ENCODE measurements at regions not wholly inside any gene's neighbourhood (a gene's known extent, or its start where the extent isn't known, plus 50 kb on each side); places are given as distances from the start of the nearest gene placed in this dataset.
"Not testable (repeated sequence)": the region's sequence is repeated elsewhere in the genome, so short reads cannot be mapped to it uniquely, and the experiment has no call there.

DNA sequence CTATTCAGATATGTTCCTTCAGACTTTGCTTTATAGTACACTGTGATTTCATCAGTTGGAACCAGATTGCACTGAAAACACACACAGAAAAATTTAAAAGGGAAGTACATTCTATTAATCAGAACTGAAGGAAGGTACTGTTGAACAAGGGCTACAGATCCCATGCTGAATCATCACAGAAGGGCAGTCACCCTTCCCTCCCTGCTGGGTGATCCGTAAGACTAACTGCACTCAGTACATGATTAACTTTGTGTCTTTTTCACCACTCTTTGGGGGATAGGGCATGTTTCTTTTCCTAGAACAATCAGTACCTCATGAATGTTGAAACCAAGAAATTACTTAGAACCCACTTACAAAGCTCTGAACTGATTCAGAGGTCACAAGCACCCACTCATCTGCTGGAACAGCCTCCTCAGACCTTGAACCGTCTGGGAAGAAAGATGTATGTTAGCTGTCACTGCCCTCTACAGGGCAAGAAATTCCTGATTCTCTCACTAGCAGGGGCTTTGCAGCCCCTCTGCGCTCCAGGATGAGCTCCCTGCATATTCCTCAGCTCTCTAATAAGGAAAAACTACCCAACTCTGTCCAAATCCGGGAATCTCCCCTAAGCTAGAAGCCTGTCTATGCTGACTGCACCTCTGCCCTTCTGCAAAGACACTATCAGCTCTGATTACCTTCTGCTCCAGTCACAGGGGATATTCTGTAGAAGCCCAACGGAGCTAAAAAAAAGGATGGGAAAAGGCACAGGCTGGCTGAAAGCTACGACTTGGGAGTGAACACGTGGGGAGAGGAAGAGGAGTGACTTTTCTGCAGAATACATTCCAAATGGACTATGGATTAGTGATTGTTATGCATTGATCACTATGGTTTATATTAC lies 51.0 kb downstream of the IARS1 start:
- Mint-ChIP-seq H3K36me3 (peaks cover 53 to 76% (median 56%) of the 10 kb centered on the region in 3 donors), H3K9me3 (no peaks in the 10 kb centered on the region), H3K4me3 (no peak overlapping the region), H3K27ac (peak overlapping the region in 1 of 6 donors; percentile 47), H3K4me1 (no peaks in the 10 kb centered on the region), H3K27me3 (ENCODE audit: low read depth in 3 of 3) (no peaks in the 10 kb centered on the region)
- no peak for DNase-seq

DNA sequence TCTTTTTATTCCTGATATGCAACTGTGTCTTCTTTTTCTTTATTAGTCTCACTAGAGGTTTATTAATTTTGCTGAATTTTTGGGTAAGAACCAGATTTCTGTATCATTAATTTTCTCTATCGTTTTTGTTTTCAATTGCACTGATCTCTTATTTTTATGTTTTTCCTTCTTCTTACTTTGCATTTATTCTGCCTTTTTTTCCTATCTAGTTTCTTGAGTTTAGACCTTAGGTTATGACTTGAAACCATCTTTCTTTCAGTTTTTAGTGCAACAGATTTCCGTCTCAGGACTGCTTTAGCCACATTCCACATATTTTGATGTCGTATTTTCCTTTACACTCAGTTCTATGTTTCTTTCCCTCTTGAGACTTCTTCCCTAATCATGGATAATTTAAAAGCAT lies 56.6 kb downstream of the IARS1 start:
- Mint-ChIP-seq H3K4me3 (no peak overlapping the region), H3K4me1 (no peaks in the 10 kb centered on the region), H3K9me3 (no peaks in the 10 kb centered on the region), H3K36me3 (peaks cover 21 to 51% (median 29%) of the 10 kb centered on the region in 3 donors), H3K27me3 (ENCODE audit: low read depth in 3 of 3) (no peaks in the 10 kb centered on the region), H3K27ac (no peak overlapping the region)
- no peak for DNase-seq

DNA sequence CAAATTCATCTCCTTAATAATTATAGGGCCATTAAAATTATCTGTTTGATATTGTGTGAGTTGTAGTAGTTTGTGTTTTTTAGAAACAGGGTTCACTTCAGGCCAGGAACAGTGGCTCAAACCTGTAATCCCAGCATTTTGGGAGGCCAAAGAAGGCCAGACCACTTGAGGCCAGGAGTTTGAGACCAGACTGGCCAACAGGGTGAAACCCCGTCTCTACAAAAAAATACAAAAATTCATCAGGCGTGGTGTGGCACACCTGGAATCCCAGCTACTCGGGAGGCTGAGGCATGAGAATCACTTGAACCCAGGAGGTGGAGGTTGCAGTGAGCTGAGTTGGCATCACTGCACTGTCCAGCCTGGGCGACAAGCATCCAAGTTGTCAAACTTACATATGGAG lies 57.0 kb downstream of the IARS1 start:
- Mint-ChIP-seq H3K9me3 (no peaks in the 10 kb centered on the region), H3K36me3 (peaks cover 16 to 46% (median 25%) of the 10 kb centered on the region in 3 donors)

DNA sequence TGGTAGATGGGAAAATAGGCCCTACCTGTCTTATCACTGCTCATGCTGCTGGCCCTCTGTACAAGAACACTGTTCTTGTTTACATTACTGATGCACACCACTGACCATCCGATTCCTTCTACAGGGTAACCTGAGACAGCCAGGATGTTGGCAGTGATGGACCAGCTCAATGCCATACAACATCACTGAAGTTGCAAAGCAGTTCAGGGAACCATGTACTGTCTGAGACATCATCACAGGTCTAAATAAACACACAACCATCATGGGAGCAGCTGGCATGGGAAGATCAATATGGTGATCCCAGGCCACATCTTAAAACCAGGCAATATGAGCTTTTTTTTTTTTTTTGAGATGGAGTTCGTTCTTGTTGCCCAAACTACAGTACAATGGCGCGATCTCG lies 59.0 kb downstream of the IARS1 start:
- Mint-ChIP-seq H3K27ac (peak overlapping the region in 1 of 6 donors; percentile 28), H3K4me1 (no peaks in the 10 kb centered on the region), H3K27me3 (ENCODE audit: low read depth in 3 of 3) (no peaks in the 10 kb centered on the region), H3K4me3 (no peak overlapping the region), H3K36me3 (peaks cover 15 to 33% (median 16%) of the 10 kb centered on the region in 3 donors), H3K9me3 (no peaks in the 10 kb centered on the region)
- no peak for DNase-seq

More for the DNA sequence above, 57.0 kb downstream of the IARS1 start:
- H3K27me3 Mint-ChIP-seq (ENCODE audit: low read depth in 3 of 3) = no peaks in the 10 kb centered on the region
- no peaks in the 10 kb centered on the region for H3K4me1 Mint-ChIP-seq
- no peak overlapping the region for H3K27ac Mint-ChIP-seq
- DNase-seq = no peak
- no peak overlapping the region for H3K4me3 Mint-ChIP-seq

DNA sequence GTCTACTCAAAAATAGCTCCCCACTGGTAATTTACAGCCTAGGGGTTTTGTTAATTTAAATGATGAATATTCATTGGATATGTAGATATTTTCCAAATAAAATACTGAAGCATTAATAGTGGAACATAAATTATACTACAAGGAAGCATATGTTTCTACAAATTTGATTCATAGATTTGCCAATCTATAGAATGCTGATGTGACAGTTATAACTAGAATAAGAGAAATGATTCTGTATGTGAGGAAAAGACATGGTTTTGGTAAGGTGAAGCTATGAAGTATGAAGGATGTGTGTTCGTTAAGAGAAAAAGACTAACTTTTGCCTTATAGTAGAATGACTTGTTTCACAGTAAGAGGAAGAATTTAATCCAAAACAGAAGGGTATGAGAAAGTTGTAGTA lies 61.3 kb downstream of the IARS1 start:
- Mint-ChIP-seq H3K27me3 (ENCODE audit: low read depth in 3 of 3) (no peaks in the 10 kb centered on the region), H3K9me3 (no peaks in the 10 kb centered on the region), H3K4me1 (no peaks in the 10 kb centered on the region), H3K4me3 (no peak overlapping the region), H3K27ac (peak overlapping the region in 3 of 6 donors; percentile 4 to 73 (median 6)), H3K36me3 (peaks cover 10 to 31% (median 18%) of the 10 kb centered on the region in 3 donors)
- no peak for DNase-seq

DNA sequence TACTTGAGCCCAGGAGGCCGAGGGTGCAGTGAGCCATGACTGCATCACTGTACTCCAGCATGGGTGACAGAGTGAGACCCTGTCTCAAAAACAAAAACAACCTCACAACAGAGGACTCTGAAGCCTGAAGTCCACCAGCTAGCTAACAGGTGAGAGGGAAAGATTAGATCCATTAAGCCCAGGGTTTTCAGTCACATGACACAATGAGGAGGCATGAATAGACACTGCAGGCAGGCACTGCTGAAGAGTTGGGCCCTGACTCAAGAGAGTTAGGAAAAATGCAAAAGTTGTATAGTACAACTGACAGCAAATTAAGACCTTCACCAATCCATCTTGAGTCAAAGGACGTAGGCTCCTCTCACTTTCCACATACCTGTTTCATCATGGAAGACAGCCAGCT lies 64.9 kb downstream of the IARS1 start:
- H3K36me3 Mint-ChIP-seq = peaks cover 6 to 31% (median 21%) of the 10 kb centered on the region in 3 donors
- no peak for DNase-seq
- H3K4me1 Mint-ChIP-seq = peaks cover 0 to 2% of the 10 kb centered on the region in 2 donors
- no peaks in the 10 kb centered on the region for H3K27me3 Mint-ChIP-seq (ENCODE audit: low read depth in 3 of 3)
- H3K9me3 Mint-ChIP-seq = no peaks in the 10 kb centered on the region
- H3K27ac Mint-ChIP-seq = no peak overlapping the region
- no peak overlapping the region for H3K4me3 Mint-ChIP-seq

DNA sequence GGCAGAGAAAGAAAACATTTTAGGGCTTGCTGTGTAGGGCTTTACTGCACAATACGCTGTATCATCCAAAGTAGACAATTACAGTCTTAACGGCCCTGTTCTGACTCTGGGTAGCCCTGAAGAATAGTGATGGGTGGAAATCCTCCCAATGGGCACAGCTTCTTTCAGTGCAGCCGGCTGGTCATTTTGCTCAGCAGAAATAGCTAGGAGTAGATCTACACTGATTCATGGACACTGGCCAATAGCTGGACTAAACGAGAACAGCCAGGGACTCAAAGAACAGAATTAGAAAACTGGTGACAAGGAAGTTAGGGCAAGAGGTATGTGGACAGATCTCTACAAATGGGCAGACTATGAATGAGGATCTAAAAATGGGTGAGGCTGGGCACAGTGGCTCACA lies 69.3 kb downstream of the IARS1 start:
- H3K4me3 Mint-ChIP-seq = no peak overlapping the region
- no peaks in the 10 kb centered on the region for H3K9me3 Mint-ChIP-seq
- peaks cover 0 to 2% of the 10 kb centered on the region in 2 donors for H3K4me1 Mint-ChIP-seq
- no peak for DNase-seq
- H3K27ac Mint-ChIP-seq = peak overlapping the region in 2 of 6 donors; percentile 29 to 73
- peaks cover 22 to 48% (median 36%) of the 10 kb centered on the region in 3 donors for H3K36me3 Mint-ChIP-seq
- no peaks in the 10 kb centered on the region for H3K27me3 Mint-ChIP-seq (ENCODE audit: low read depth in 3 of 3)

DNA sequence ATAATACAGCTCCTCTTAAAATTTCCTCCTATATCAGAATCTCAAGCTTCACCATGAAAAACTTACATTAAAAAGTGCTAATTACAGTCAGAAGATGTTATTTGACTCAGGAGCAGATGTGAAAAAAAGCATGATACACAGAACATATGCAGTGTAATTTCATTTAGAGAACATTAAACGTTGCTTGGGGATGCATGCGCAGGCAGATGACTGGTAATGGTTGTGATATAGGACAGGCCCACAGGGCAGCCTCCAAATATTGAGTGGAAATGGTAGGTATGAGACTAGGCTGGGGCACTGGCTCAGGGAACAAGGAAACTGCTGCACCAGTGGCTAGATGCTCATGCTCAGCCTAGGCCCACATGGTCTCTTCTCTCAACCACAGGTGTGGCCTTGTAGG lies 69.7 kb downstream of the IARS1 start:
- H3K36me3 Mint-ChIP-seq = peaks cover 20 to 49% (median 34%) of the 10 kb centered on the region in 3 donors
- peak overlapping the region in 2 of 6 donors; percentile 14 to 40 for H3K27ac Mint-ChIP-seq
- peaks cover 0 to 2% of the 10 kb centered on the region in 2 donors for H3K4me1 Mint-ChIP-seq
- no peaks in the 10 kb centered on the region for H3K27me3 Mint-ChIP-seq (ENCODE audit: low read depth in 3 of 3)
- DNase-seq = no peak
- H3K9me3 Mint-ChIP-seq = no peaks in the 10 kb centered on the region
- H3K4me3 Mint-ChIP-seq = no peak overlapping the region

DNA sequence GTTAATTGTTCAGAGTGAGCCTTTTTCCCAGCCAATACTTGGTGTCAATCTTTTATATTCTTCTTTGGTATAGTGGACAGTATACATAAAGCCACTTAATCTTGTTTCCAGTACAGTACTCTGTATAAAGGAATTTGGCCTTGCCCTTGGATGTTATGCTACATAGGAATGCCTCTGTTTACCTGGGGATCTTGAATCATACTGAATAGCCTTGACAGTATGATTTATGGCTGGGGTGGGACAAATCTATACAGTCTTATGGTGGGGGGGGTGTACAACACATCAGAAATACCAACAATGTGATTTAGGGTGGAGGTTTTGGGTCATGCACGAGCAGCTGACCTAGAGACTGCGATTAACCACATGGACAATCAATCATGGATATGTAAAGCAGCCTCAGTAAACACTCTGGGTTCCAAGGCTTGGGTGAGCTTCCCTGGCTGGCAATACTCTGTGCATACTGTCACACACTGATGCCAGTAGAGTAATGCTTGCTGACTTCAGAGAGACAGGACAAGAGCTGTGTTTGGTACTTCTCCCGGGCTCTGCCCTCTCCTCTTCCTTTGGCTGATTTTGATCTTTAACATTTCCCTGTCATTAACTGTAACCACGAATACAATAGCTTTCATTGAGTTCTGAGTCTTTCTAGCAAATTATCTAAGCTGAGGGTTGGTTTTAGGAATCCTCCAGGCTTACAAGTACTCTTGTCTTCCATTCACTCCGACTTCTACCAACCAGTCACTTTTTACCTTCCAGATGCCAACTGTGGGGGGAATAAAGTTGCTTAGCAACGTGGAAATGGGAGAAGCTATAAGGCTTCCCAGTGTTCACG lies 84.6 kb downstream of the IARS1 start:
- Mint-ChIP-seq H3K9me3 (no peaks in the 10 kb centered on the region), H3K4me3 (no peak overlapping the region), H3K4me1 (no peaks in the 10 kb centered on the region), H3K36me3 (peaks cover 50 to 66% (median 52%) of the 10 kb centered on the region in 3 donors), H3K27me3 (ENCODE audit: low read depth in 3 of 3) (peaks cover 0 to 2% (median 1%) of the 10 kb centered on the region in 3 donors), H3K27ac (peak overlapping the region in 1 of 6 donors; percentile 15)
- DNase-seq = no peak

DNA sequence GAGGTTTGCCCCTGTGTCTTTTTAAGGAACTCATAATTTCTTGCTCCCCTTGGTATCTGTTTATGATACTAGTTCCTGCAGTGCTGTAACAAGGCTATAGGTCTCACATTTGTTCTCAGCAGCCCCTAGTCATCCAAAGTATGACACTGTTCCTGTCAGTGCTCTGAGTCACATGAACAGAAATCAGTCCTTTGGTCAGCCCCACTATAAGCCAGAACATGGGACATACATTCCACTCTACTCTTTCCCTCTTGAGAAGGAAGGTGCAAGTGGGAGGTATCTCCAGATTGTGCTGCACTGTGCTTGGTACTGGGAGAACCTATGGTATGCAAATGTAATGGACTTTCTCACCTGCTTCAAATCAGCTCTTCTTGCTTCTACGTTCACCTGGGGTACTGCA lies 87.0 kb downstream of the IARS1 start:
- Mint-ChIP-seq H3K36me3 (peaks cover 32 to 44% (median 40%) of the 10 kb centered on the region in 3 donors), H3K4me1 (no peaks in the 10 kb centered on the region), H3K27ac (peak overlapping the region in 1 of 6 donors; percentile 35), H3K4me3 (no peak overlapping the region), H3K27me3 (ENCODE audit: low read depth in 3 of 3) (peaks cover 0 to 2% (median 1%) of the 10 kb centered on the region in 3 donors), H3K9me3 (no peaks in the 10 kb centered on the region)
- no peak for DNase-seq

DNA sequence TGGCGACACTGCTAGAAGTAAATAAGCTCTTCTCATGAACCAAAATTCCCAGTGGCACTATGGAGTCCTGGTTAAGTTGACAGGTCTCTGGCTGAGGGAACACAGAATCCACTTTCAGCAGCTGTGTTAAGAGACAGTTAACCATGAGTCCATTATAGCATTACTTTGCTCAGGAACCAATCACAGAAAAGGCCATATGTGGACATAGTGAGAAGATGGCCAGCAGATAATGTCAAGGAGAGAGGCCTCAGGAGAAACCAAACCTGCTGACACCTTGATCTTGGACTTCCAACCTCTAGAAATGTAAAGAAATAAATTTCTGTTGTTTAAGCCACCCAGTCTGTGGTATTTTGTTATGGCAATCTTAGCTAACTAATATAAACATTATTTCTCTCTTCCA lies 88.7 kb upstream of the SPTLC1 start:
- not testable (repeated sequence) for H3K4me1 Mint-ChIP-seq; H3K27me3 Mint-ChIP-seq (ENCODE audit: low read depth in 3 of 3); DNase-seq; H3K27ac Mint-ChIP-seq; H3K4me3 Mint-ChIP-seq; H3K9me3 Mint-ChIP-seq
- peaks cover 14 to 19% (median 17%) of the 10 kb centered on the region in 3 donors for H3K36me3 Mint-ChIP-seq

DNA sequence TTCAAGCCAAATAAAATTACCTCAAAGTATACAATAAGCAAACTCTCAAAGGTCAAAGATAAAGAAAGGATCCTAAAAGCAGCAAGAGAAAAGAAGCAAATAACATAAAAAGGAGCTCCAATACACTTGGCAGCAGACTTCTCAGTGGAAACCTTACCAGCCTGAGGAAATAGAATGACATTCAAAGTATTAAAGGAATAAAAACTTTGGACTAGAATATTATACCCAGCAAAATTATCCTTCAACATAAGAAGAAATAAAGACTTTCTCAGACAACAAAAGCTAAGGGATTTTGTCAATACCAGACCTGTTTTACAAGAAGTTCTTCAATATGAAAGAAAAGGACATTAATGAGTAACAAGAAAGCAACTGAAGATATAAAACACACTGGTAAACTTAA lies 83.0 kb upstream of the SPTLC1 start:
- not testable (repeated sequence) for H3K27ac Mint-ChIP-seq; H3K36me3 Mint-ChIP-seq; H3K9me3 Mint-ChIP-seq; H3K4me3 Mint-ChIP-seq; H3K27me3 Mint-ChIP-seq (ENCODE audit: low read depth in 3 of 3); H3K4me1 Mint-ChIP-seq; DNase-seq

DNA sequence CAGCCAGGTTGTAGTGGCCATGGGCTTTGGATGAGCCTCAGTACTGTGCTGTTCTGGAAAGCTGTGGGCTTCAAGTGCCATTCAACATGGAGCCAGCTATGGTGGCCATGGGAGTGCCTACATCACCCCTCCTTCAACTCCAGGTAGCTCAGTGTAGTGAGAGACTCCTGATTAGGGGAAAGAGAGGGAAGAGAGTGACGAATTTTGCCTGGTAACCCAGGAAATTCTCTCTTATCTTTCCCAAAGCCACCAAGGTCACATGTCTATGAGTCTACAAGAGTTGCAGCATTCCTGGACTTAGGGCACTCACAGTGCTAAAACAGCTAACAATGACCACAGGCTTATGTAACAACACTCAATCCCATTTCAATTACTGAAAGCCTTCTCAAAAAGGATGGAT lies 81.7 kb upstream of the SPTLC1 start:
- DNase-seq = no peak
- H3K4me3 Mint-ChIP-seq = no peak overlapping the region

DNA sequence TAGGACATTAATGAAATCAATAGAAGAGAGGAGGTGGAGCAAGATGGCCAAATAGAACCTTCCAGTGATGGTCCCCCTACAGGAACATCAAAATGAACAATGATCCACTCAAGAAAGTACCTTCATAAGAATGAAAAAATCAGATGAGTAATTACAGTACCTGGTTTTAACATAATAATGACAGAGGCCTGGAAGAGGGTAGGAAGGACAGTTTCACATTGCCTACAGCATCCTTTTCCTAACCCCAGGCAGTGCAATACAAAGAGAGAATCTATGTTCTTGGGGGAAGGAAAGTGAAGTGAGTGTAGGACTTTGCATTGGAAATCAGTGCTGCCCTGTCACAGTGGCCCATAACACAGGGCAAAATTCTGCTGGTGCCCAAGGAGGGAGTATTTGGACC lies 81.2 kb upstream of the SPTLC1 start:
- Mint-ChIP-seq H3K4me1 (no peaks in the 10 kb centered on the region), H3K36me3 (peaks cover 0 to 4% (median 0%) of the 10 kb centered on the region in 3 donors), H3K27ac (no peak overlapping the region), H3K4me3 (no peak overlapping the region), H3K27me3 (ENCODE audit: low read depth in 3 of 3) (peaks cover 3 to 8% (median 5%) of the 10 kb centered on the region in 3 donors), H3K9me3 (peaks cover 2 to 7% (median 5%) of the 10 kb centered on the region in 6 donors)
- no peak for DNase-seq

More for the DNA sequence above, 81.7 kb upstream of the SPTLC1 start:
- Mint-ChIP-seq H3K27ac (no peak overlapping the region), H3K9me3 (peaks cover 2 to 7% (median 5%) of the 10 kb centered on the region in 6 donors), H3K4me1 (no peaks in the 10 kb centered on the region), H3K36me3 (peaks cover 0 to 4% (median 0%) of the 10 kb centered on the region in 3 donors), H3K27me3 (ENCODE audit: low read depth in 3 of 3) (peaks cover 3 to 8% (median 5%) of the 10 kb centered on the region in 3 donors)

Data from immature natural killer cell (primary cell).